GM23338 (cell line): ENCODE measurements at regions not wholly inside any gene's neighbourhood (a gene's known extent, or its start where the extent isn't known, plus 50 kb on each side); places are given as distances from the start of the nearest gene placed in this dataset.
"Not testable (repeated sequence)": the region's sequence is repeated elsewhere in the genome, so short reads cannot be mapped to it uniquely, and the experiment has no call there.

Experiments used
- ATAC-seq: fragments of 200-7000 bp; cut with Tn5 transposase; 3 replicates; pipeline ENCODE4 v1.9.1; 2020
- DNase-seq: peaks from one replicate; pipeline ENCODE4 v3.0.0-alpha.2; 2015; ENCODE audit warnings: low spot score
- H2AFZ ChIP-seq: fragments of 200-600 bp; sonication (generic); 2 replicates; pipeline ENCODE4 v1.8.0; 2016; ENCODE audit warnings: antibody characterized with exemption, mild to moderate bottlenecking, moderate library complexity
- H3F3A ChIP-seq: fragments of 200-600 bp; sonication (generic); replicated peaks from 2 replicates; pipeline ENCODE4 v1.8.0; 2017; ENCODE audit warnings: antibody characterized with exemption, mixed run types, low read depth
- H3K27ac ChIP-seq: fragments of 200-600 bp; sonication (generic); 2 replicates; pipeline ENCODE4 v1.6.1; 2016; ENCODE audit warnings: low read depth
- H3K27me3 ChIP-seq: fragments of 200-600 bp; sonication (generic); 2 replicates; pipeline ENCODE4 v1.8.0; 2016; ENCODE audit warnings: mild to moderate bottlenecking, mixed run types, moderate library complexity; ENCODE audit not compliant: insufficient read depth
- H3K36me3 ChIP-seq: fragments of 200-600 bp; sonication (generic); 2 replicates; pipeline ENCODE4 v1.8.0; 2016; ENCODE audit warnings: mild to moderate bottlenecking; ENCODE audit not compliant: insufficient read depth
- H3K4me1 ChIP-seq: fragments of 200-600 bp; sonication (generic); 2 replicates; pipeline ENCODE4 v1.8.0; 2016; ENCODE audit warnings: mild to moderate bottlenecking, moderate library complexity; ENCODE audit not compliant: insufficient read depth
- H3K4me2 ChIP-seq: fragments of 200-600 bp; sonication (generic); 2 replicates; pipeline ENCODE4 v1.7.1; 2017; ENCODE audit warnings: mixed run types
- H3K4me3 ChIP-seq: fragments of 200-600 bp; sonication (generic); 2 replicates; pipeline ENCODE4 v1.6.1; 2016; ENCODE audit warnings: mixed run types
- H3K79me2 ChIP-seq: fragments of 200-600 bp; sonication (generic); replicated peaks from 2 replicates; pipeline ENCODE4 v1.8.0; 2017; ENCODE audit warnings: mild to moderate bottlenecking; ENCODE audit not compliant: insufficient read depth
- H3K9me2 ChIP-seq: fragments of 200-600 bp; sonication (generic); 2 replicates; pipeline ENCODE4 v1.8.0; 2017; ENCODE audit not compliant: insufficient read depth
- H4K20me1 ChIP-seq: fragments of 200-600 bp; sonication (generic); replicated peaks from 2 replicates; pipeline ENCODE4 v1.8.0; 2017; ENCODE audit warnings: mild to moderate bottlenecking; ENCODE audit not compliant: insufficient read depth
- H3K27ac Mint-ChIP-seq: 2 replicates; pipeline ENCODE4 v1.8.0; 2020; ENCODE audit warnings: inconsistent platforms, mild to moderate bottlenecking, moderate library complexity, mixed read lengths
- H3K27me3 Mint-ChIP-seq: 3 replicates; pipeline ENCODE4 v1.8.0; 2022; ENCODE audit warnings: low read depth, mild to moderate bottlenecking, moderate library complexity, mixed read lengths, inconsistent platforms; ENCODE audit not compliant: insufficient read depth, poor library complexity
- H3K36me3 Mint-ChIP-seq: 3 replicates; pipeline ENCODE4 v1.8.0; 2021; ENCODE audit warnings: low read depth, mild to moderate bottlenecking, inconsistent platforms, moderate library complexity, mixed read lengths
- H3K4me1 Mint-ChIP-seq: 3 replicates; pipeline ENCODE4 v1.8.0; 2020; ENCODE audit warnings: mild to moderate bottlenecking, inconsistent platforms, mixed read lengths
- H3K4me3 Mint-ChIP-seq: 3 replicates; pipeline ENCODE4 v1.8.0; 2021; ENCODE audit warnings: moderate library complexity, mild to moderate bottlenecking, inconsistent platforms, mixed read lengths
- H3K9me3 Mint-ChIP-seq: 3 replicates; pipeline ENCODE4 v1.8.0; 2020; ENCODE audit warnings: moderate library complexity, mild to moderate bottlenecking, inconsistent platforms, mixed read lengths
- EZH2 ChIP-seq: fragments of 200-600 bp; sonication (generic); IDR thresholded peaks from one replicate; pipeline ENCODE4 v1.8.0; 2017; ENCODE audit warnings: antibody characterized with exemption, mild to moderate bottlenecking, low read depth; ENCODE audit not compliant: unreplicated experiment
- EZH2phosphoT487 ChIP-seq: fragments of 200-600 bp; sonication (generic); IDR thresholded peaks from one replicate; pipeline ENCODE4 v1.8.1; 2018; ENCODE audit warnings: antibody characterized with exemption; ENCODE audit not compliant: unreplicated experiment
- NANOG ChIP-seq: IDR thresholded peaks from 2 replicates; pipeline ENCODE4 v1.6.1; 2016; ENCODE audit warnings: antibody characterized with exemption, borderline replicate concordance
- STAT1 ChIP-seq: IDR thresholded peaks from one replicate; pipeline ENCODE4 v1.6.1; 2016; ENCODE audit warnings: antibody characterized with exemption; ENCODE audit not compliant: unreplicated experiment
- ZNF114 ChIP-seq: fragments of 250-450 bp; sonication (Bioruptor Pico); IDR thresholded peaks from 2 replicates; pipeline ENCODE4 v1.5.0; 2020; ENCODE audit warnings: mild to moderate bottlenecking, moderate library complexity
- TF ChIP-seq, protein P1 (sequence below): fragments of 250-450 bp; sonication (Bioruptor Pico); IDR thresholded peaks from 2 replicates; pipeline ENCODE4 v1.5.0; 2020; ENCODE audit warnings: mild to moderate bottlenecking, moderate library complexity

DNA sequence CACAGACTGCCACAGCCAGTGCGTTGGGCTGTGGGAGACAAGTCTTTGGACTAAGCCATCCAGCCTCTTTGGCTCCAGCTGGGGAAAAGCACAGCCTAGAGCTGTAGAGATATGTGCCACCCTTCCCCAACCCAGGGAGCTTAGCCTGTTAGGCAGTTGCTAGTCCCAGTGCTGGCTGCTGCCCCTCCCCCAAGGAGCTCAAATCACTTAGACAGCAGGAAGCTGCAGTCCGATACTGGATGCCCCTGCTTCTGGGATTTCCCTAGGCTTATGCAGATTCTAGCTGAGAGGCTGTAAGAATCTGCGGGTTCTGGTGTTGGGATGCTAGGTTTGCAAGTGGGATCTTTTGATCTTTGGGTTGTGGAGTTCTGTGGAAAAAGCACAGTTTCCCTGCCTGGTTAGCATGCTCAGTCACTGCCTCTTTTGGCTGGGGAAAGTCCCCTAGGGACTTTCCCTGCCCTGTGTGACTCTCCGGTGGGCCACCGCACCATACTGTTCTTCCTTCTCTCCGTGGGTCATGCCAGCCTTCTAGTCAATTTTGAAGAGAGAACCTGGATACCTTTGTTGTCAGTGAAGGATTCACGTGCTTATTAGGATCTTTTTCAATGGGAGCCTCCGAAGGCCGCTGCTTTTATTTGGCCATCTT is 792.0 kb downstream of the KCNA4 start (continued):
- TF ChIP-seq, protein P1, sequence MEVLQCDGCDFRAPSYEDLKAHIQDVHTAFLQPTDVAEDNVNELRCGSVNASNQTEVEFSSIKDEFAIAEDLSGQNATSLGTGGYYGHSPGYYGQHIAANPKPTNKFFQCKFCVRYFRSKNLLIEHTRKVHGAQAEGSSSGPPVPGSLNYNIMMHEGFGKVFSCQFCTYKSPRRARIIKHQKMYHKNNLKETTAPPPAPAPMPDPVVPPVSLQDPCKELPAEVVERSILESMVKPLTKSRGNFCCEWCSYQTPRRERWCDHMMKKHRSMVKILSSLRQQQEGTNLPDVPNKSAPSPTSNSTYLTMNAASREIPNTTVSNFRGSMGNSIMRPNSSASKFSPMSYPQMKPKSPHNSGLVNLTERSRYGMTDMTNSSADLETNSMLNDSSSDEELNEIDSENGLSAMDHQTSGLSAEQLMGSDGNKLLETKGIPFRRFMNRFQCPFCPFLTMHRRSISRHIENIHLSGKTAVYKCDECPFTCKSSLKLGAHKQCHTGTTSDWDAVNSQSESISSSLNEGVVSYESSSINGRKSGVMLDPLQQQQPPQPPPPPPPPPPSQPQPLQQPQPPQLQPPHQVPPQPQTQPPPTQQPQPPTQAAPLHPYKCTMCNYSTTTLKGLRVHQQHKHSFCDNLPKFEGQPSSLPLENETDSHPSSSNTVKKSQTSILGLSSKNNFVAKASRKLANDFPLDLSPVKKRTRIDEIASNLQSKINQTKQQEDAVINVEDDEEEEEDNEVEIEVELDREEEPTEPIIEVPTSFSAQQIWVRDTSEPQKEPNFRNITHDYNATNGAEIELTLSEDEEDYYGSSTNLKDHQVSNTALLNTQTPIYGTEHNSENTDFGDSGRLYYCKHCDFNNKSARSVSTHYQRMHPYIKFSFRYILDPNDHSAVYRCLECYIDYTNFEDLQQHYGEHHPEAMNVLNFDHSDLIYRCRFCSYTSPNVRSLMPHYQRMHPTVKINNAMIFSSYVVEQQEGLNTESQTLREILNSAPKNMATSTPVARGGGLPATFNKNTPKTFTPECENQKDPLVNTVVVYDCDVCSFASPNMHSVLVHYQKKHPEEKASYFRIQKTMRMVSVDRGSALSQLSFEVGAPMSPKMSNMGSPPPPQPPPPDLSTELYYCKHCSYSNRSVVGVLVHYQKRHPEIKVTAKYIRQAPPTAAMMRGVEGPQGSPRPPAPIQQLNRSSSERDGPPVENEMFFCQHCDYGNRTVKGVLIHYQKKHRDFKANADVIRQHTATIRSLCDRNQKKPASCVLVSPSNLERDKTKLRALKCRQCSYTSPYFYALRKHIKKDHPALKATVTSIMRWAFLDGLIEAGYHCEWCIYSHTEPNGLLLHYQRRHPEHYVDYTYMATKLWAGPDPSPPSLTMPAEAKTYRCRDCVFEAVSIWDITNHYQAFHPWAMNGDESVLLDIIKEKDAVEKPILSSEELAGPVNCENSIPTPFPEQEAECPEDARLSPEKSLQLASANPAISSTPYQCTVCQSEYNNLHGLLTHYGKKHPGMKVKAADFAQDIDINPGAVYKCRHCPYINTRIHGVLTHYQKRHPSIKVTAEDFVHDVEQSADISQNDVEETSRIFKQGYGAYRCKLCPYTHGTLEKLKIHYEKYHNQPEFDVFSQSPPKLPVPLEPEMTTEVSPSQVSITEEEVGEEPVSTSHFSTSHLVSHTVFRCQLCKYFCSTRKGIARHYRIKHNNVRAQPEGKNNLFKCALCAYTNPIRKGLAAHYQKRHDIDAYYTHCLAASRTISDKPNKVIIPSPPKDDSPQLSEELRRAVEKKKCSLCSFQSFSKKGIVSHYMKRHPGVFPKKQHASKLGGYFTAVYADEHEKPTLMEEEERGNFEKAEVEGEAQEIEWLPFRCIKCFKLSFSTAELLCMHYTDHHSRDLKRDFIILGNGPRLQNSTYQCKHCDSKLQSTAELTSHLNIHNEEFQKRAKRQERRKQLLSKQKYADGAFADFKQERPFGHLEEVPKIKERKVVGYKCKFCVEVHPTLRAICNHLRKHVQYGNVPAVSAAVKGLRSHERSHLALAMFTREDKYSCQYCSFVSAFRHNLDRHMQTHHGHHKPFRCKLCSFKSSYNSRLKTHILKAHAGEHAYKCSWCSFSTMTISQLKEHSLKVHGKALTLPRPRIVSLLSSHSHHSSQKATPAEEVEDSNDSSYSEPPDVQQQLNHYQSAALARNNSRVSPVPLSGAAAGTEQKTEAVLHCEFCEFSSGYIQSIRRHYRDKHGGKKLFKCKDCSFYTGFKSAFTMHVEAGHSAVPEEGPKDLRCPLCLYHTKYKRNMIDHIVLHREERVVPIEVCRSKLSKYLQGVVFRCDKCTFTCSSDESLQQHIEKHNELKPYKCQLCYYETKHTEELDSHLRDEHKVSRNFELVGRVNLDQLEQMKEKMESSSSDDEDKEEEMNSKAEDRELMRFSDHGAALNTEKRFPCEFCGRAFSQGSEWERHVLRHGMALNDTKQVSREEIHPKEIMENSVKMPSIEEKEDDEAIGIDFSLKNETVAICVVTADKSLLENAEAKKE = no peak
- no peak for TF ChIP-seq EZH2phosphoT487
- TF ChIP-seq NANOG = no peak
- TF ChIP-seq STAT1 = no peak
- TF ChIP-seq ZNF114 (CRISPR knock-in tag) = no peak
- TF ChIP-seq EZH2 = no peak

DNA sequence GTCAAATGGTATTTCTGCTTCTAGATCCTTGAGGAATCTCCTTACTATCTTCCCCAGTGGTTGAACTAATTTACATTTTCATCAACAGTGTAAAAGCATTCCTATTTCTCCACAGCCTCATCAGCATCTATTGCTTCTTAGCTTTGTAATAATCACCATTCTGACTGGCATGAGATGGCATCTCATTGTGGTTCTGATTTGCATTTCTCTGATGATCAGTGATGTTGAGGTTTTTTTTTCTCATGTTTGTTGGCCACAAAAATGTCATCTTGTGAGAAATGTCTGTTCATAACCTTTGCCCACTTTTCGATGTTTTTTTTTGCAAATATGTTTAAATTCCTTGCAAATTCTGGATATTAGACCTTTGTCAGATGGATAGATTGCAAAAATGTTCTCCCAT is 797.3 kb downstream of the KCNA4 start:
- not testable (repeated sequence) for H3K27me3 Mint-ChIP-seq, H3K4me1 Mint-ChIP-seq, H3K4me2 ChIP-seq, H3K36me3 ChIP-seq, ATAC-seq, H3K4me3 Mint-ChIP-seq, H3K4me1 ChIP-seq, H3F3A ChIP-seq, H3K27ac ChIP-seq, H3K4me3 ChIP-seq, H3K9me2 ChIP-seq, H2AFZ ChIP-seq, H4K20me1 ChIP-seq, DNase-seq, H3K36me3 Mint-ChIP-seq, H3K27ac Mint-ChIP-seq, H3K27me3 ChIP-seq, H3K79me2 ChIP-seq
- H3K9me3 Mint-ChIP-seq = peaks cover 24% of the 10 kb centered on the region; the same call in 2 of the 3 replicates
